Left lung (tissue), 4 donors: ENCODE measurements at regions not wholly inside any gene's neighbourhood (a gene's known extent, or its start where the extent isn't known, plus 50 kb on each side); places are given as distances from the start of the nearest gene placed in this dataset.
A peak's percentile ranks its signal among the peaks of the same experiment; 100 is the strongest.

Experiments
- ATAC-seq: fragments of 200-7000 bp; cut with Tn5 transposase; one replicate; pipeline ENCODE4 v1.9.1; 2020; ENCODE audit warnings: moderate library complexity
- DNase-seq, 4 donors: peaks; one replicate each; pipeline ENCODE4 v3.0.0-alpha.2; 2013 to 2020
- H3K27ac ChIP-seq, 2 donors: fragments of 200-600 bp; sonication (generic) in 1 of 2; one replicate each; pipeline versions ENCODE4 v1.5.0 to v1.8.0; 2020 to 2021
- H3K27me3 ChIP-seq, 2 donors: fragments of 200-600 bp; sonication (generic) in 1 of 2; one replicate each; pipeline versions ENCODE4 v1.5.0 to v1.8.0; 2020 to 2021
- H3K36me3 ChIP-seq, 2 donors: fragments of 200-600 bp; sonication (generic) in 1 of 2; one replicate each; pipeline versions ENCODE4 v1.5.0 to v1.8.0; 2020 to 2021
- H3K4me1 ChIP-seq, 2 donors: fragments of 200-600 bp; one replicate each; pipeline ENCODE4 v1.8.0; 2021
- H3K4me3 ChIP-seq, 2 donors: fragments of 200-600 bp; sonication (generic) in 1 of 2; one replicate each; pipeline versions ENCODE4 v1.5.0 to v1.8.0; 2020 to 2021; ENCODE audit warnings: mild to moderate bottlenecking in 1 of 2
- H3K9me3 ChIP-seq, 2 donors: fragments of 200-600 bp; sonication (generic) in 1 of 2; one replicate each; pipeline versions ENCODE4 v1.5.0 to v1.8.0; 2020 to 2021
- intact Hi-C, 2 donors: fragments of 100-400 bp; cut with DNase I; formaldehyde crosslinking; loops; one replicate each; pipeline versions ENCODE4 v1.11.2 to v1.14.2; 2022
- TF ChIP-seq, protein P1 (sequence below), 2 donors: fragments of 200-600 bp; sonication (generic) in 1 of 2; IDR thresholded peaks; one replicate each; pipeline versions ENCODE4 v1.5.0 to v1.8.0; 2021; ENCODE audit warnings: antibody characterized with exemption in 2 of 2
- donor health status: DM: no; HTN: yes; CAD: no.
- donor health status: DM: no; HTN: no; CAD: no.

- peak overlapping the region; percentile 37 to 44 for H3K4me3 ChIP-seq
- intact Hi-C loops, result no loop called here
Measured at GRCh38 chr6:26223650-26224546, 136.7 kb downstream of the HFE start.

DNA sequence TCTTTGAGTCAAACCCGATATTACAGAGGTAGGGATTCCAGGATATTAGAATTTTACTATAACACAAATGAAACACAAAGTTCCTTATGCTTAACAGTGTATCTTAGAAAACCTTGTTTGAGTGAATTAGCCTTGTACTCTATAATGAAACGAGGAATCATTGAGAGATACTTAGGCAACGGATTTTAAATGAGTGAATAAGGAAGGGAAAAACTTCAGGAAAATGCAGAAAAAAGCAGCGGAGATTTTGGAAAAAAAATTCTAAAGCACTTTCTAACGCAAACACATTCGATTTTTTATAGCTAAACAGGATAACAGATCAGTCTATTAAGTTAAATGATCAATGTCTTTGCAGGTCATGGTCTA, 137.3 kb downstream of the HFE start:
- no peak for DNase-seq
- H3K36me3 ChIP-seq, result no peaks in the 10 kb centered on the region
- H3K27me3 ChIP-seq, result peaks cover 0 to 96% of the 10 kb centered on the region in 2 donors

More at GRCh38 chr6:26223650-26224546, 136.7 kb downstream of the HFE start:
- DNase-seq (peak in 3 of 4 donors; percentile 66 to 92 (median 87)), ATAC-seq (peak; percentile 96)
- H3K27me3 ChIP-seq, result peaks cover 0 to 97% of the 10 kb centered on the region in 2 donors
- TF ChIP-seq, protein P1, sequence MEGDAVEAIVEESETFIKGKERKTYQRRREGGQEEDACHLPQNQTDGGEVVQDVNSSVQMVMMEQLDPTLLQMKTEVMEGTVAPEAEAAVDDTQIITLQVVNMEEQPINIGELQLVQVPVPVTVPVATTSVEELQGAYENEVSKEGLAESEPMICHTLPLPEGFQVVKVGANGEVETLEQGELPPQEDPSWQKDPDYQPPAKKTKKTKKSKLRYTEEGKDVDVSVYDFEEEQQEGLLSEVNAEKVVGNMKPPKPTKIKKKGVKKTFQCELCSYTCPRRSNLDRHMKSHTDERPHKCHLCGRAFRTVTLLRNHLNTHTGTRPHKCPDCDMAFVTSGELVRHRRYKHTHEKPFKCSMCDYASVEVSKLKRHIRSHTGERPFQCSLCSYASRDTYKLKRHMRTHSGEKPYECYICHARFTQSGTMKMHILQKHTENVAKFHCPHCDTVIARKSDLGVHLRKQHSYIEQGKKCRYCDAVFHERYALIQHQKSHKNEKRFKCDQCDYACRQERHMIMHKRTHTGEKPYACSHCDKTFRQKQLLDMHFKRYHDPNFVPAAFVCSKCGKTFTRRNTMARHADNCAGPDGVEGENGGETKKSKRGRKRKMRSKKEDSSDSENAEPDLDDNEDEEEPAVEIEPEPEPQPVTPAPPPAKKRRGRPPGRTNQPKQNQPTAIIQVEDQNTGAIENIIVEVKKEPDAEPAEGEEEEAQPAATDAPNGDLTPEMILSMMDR (IDR thresholded peaks at IDR 0.05), result no peak
- H3K4me1 ChIP-seq, result peaks cover 0 to 6% of the 10 kb centered on the region in 2 donors
- H3K36me3 ChIP-seq, result no peaks in the 10 kb centered on the region
- H3K27ac ChIP-seq, result peak overlapping the region; percentile 87 to 92
- peaks cover 0 to 11% of the 10 kb centered on the region in 2 donors for H3K9me3 ChIP-seq

DNA sequence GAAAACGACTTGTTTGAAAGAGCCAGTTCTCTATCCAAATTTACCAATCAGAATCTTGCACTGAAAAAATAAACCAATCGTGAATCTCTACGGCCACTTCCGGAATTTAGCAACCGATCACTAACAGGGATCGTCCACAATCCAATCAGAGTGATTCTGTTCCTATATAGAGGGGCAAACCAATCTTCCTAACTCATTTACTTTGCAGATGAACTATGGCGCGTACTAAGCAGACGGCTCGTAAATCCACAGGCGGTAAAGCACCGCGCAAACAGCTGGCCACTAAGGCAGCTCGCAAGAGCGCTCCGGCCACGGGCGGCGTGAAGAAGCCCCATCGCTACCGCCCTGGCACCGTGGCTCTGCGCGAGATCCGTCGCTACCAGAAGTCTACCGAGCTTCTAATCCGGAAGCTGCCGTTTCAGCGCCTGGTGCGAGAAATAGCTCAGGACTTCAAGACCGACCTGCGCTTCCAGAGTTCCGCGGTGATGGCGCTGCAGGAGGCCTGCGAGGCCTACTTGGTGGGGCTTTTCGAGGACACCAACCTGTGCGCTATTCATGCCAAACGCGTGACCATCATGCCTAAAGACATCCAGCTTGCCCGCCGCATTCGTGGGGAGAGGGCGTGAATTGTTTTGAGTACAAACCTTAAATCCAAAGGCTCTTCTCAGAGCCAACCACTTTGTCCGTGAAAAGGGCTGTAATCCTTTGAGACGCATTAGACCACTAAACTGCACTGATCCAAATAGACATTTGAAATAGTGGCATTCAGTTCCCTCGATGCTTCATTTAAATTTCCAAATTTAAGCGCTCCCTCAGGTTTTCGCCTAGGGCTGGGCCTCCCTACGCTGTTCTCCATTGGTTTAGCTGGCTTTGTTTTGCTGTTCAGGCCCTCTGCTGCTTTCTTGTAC, 138.0 kb downstream of the HFE start:
- intact Hi-C loops, result no loop called here
- Histone ChIP-seq H3K27me3 (peaks cover 0 to 96% of the 10 kb centered on the region in 2 donors), H3K9me3 (peaks cover 0 to 11% of the 10 kb centered on the region in 2 donors), H3K4me1 (peaks cover 0 to 9% of the 10 kb centered on the region in 2 donors), H3K36me3 (no peaks in the 10 kb centered on the region), H3K4me3 (peak overlapping the region in 1 of 2 donors; percentile 44), H3K27ac (peak overlapping the region; percentile 87 to 92)
- ATAC-seq (peak; percentile 54), DNase-seq (peak in 2 of 4 donors; percentile 89 to 92)
- TF ChIP-seq, protein P1 (IDR thresholded peaks at IDR 0.05), result no peak

More for the DNA sequence above, 137.3 kb downstream of the HFE start:
- peaks cover 0 to 6% of the 10 kb centered on the region in 2 donors for H3K4me1 ChIP-seq
- no peak for ATAC-seq
- H3K27ac ChIP-seq, result peak overlapping the region; percentile 87 to 92
- TF ChIP-seq, protein P1 (IDR thresholded peaks at IDR 0.05), result no peak
- peaks cover 0 to 11% of the 10 kb centered on the region in 2 donors for H3K9me3 ChIP-seq
- intact Hi-C loops, result no loop called here
- H3K4me3 ChIP-seq, result peak overlapping the region; percentile 37 to 44

DNA sequence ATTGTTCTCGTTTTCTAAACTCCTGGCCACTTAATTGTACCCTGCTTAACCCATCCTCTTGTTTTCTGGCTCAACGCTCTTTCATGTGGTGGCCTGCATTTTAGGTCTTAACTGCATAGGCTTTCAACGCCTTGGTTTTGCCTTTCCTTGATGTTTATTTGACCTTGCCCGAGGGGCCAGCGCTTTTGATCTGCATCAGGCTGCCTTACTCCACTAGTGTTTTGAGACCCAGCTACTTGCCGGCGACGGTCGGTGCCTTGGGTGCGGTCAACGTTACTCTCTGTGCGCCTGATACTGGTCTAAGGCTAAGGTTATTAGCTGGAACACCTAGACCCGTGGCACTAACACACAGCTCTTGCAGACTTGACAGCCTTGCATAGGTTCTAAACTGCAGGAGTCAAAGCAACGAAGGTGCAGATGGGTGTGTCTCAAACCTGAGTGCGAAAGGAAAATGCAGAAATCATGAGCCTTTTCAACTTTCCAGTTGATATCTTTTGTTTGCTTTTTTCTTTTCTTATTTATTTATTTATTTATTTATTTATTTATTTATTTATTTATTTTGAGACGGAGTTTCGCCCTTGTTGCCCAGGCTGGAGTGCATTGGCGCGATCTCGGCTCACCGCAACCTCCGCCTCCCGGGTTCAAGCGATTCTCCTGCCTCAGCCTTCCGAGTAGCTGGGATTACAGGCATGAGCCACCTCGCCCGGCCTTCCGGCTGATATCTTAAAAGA, 138.8 kb downstream of the HFE start:
- Histone ChIP-seq H3K36me3 (no peaks in the 10 kb centered on the region), H3K9me3 (peaks cover 0 to 11% of the 10 kb centered on the region in 2 donors), H3K4me3 (no peak overlapping the region), H3K27ac (no peak overlapping the region), H3K27me3 (peaks cover 0 to 96% of the 10 kb centered on the region in 2 donors), H3K4me1 (peaks cover 0 to 9% of the 10 kb centered on the region in 2 donors)
- no peak for DNase-seq
- TF ChIP-seq, protein P1 (IDR thresholded peaks at IDR 0.05), result no peak
- ATAC-seq, result no peak
- intact Hi-C loops, result no loop called here
